ENCODE measurements at regions not wholly inside any gene's neighbourhood (a gene's known extent, or its start where the extent isn't known, plus 50 kb on each side); places are given as distances from the start of the nearest gene placed in this dataset.

GRCh38 chr5:124220418-124220817, 526.0 kb downstream of the ZNF608 start:
- TF ChIP-seq EZH2 (IDR thresholded peaks at IDR 0.05; ENCODE audit: borderline replicate concordance, insufficient read depth, low read depth, low read length, poor library complexity, severe bottlenecking), result no peak
- no peak for TF ChIP-seq CTCF (IDR thresholded peaks at IDR 0.05)
